Stimulated activated CD8-positive, alpha-beta memory T cell treated with anti-CD3 and anti-CD28 coated beads, Interleukin-7, amount 100 ng/mL, for 24 hours (primary cell): ENCODE measurements at regions not wholly inside any gene's neighbourhood (a gene's known extent, or its start where the extent isn't known, plus 50 kb on each side); places are given as distances from the start of the nearest gene placed in this dataset.
"Not testable (repeated sequence)": the region's sequence is repeated elsewhere in the genome, so short reads cannot be mapped to it uniquely, and the experiment has no call there.

Experiments used
- DNase-seq: peaks from one replicate; pipeline ENCODE4 v3.0.0-alpha.2; 2020; ENCODE audit warnings: low read depth

DNA sequence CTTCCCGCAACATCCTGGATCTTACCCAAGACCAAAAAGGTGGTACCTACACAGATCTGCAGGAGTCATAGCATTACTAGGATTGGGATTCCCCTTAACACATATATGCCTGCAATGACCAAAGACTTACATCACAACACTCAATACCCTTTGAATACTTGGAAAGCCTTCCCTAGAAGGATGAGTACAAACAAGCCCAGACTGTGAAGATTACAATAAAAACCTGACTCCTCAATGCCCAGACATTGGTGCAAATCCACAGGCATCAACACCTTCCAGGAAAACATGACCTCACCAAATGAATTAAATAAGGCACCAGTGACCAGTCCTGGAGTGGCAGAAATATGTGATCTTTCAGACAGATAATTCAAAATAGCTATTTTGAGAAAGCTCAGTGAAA is 326.8 kb downstream of the TBL1XR1 start:
- DNase-seq: no peak

GRCh38 chr3:176867681-176868663 is 329.3 kb downstream of the TBL1XR1 start:
- DNase-seq: no peak

GRCh38 chr3:176861137-176861536 is 336.1 kb downstream of the TBL1XR1 start:
- no peak for DNase-seq

DNA sequence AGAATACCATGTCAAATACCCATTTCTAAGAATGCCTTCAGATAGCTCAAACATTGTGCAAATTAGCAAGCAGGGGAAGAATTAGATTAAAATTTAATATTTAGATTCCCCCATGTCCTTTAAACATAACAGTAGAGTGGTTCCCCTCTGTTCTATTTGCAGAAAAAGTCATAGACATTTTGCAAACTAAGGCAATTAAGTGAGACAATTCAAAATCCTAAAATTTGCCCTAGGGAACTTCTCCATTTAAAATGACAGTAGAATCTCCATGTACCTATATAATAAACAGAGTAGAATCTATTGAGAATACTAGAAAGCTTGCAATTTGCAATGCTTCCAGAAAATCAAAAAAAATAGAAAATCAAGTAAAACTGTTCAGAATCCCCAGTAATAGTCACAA is 340.6 kb downstream of the TBL1XR1 start:
- DNase-seq: no peak

DNA sequence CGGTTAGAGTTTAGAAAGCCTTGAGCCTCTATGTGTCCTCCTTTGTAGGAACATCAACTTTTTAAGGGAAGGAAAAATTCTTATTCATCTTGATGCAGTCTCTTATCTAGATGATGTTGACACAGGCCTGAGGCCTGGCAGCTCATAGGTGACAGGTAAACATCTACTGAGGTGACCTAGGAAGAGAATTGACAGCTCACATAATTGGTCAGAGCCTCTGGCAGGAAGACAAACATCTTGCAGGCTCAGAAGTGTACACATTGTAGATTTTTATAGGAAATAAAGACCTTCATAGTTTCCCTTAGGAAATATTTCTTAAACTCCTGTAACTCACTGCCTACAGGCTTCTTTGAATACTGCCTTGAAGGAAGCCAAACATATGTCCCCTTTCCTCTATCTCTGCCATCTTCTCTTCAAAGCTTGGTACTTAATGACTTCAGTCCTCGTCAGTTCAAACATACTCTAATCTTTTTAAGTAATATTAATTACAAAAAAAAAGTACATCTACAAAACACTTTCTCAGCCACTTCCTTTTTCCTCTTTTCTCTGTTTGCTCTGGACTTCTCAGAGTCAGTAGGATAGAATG is 341.3 kb downstream of the TBL1XR1 start:
- DNase-seq: no peak

DNA sequence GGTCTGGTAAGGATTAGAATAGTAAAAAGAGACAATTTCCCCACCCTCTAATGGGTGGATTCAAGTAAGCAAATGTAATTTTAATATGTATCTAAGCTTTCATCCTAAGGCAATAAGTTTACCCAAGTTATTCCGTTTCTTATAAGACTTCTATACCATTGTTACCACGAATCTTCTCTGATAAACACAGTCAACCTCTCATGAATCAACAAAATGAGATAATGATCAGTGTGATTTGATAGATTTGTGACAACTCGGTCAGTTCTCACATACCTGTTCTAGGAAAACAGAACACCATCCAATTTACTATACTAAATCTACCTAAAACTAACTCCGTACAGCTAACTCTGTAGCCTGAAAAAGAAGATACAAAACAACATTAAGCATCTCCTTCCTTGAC is 342.1 kb downstream of the TBL1XR1 start:
- no peak for DNase-seq

- DNase-seq: no peak
Observed at GRCh38 chr3:176850498-176850897, 346.8 kb downstream of the TBL1XR1 start.

DNA sequence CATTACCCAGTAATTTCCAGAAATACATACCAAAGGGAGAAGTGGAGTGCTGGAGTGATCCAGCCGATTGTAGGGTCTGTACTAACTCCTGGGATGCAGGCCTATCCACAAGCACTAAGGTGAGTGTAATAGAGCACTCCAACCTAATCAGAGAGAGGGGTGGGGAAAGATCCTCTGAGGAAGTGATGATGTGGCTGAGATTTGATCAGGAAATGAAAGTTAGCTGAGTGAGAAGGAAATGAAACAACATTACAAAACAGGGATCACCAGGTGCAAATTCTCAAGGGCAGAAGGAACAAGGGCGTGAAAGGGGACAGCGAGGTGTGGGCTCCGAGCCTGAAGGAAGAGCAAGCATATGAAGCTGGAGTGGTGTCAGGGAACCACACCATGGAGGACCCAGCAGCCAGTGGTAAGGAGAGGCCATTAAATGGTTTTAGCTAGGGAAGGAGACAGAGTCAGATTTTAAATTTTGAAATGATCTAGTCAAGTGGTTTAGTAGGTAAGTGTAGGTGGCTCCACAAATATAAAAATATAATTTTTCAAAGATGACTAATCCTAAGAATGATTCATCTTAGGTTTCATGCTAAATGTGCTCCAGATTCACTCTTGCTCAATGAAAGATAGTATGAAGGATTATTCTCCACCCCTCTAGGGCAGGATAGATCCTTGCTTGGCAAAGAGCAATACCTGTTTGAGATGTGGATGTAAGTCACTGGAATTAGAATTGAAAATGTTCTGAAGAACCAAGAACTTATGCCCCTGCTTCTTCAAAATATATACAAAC is 348.7 kb downstream of the TBL1XR1 start:
- DNase-seq: no peak

GRCh38 chr3:176842914-176843313 is 354.4 kb downstream of the TBL1XR1 start:
- DNase-seq: no peak

- no peak for DNase-seq
Observed at GRCh38 chr3:176840641-176841286, 356.5 kb downstream of the TBL1XR1 start.

DNA sequence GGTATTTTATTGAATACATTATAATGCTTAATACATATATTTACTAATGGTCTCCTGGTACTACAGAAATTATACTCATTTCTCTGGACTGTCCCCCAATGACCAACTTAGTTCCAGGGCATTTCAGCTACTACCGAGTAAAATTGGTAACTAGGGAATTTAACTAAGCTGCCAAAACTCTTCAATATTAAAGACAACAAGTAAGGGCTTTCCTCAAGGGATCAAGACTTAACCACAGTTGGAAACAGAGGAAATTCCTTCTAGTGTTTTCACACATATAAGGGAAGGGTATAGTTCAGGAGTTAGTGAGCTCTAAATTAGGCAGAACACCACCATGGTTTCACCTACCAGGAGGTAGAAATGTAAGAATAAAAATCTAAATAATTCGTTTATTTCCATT is 357.4 kb downstream of the TBL1XR1 start:
- DNase-seq: no peak

DNA sequence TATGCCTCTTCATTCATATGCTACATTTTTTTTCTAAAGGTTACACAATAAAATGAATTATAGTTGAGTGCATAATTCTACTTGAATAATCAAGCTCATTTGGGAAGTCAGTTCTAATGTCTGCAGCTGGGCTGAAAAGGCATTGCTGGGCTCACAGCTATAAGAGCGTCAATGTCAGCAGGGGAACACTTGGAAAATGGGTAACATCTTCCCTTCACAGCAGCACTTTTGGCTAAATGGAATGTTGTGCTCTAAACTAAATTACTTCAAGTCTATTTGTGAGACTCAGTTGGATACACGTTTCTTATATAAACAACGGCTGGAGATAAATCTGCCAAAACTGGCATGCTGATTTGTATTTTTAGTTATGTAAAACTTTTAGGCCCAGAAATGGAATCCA is 357.8 kb downstream of the TBL1XR1 start:
- no peak for DNase-seq

DNA sequence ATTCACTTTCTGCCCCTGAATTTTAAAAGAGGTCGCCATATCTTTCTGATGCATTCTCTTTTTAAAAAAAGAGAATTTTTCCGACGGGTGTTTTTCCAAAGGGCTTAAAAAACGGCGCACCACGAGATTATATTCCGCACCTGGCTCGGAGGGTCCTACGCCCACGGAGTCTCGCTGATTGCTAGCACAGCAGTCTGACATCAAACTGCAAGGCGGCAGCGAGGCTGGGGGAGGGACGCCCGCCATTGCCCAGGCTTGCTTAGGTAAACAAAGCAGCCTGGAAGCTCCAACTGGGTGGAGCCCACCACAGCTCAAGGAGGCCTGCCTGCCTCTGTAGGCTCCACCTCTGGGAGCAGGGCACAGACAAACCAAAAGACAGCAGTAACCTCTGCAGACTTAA is 370.0 kb downstream of the TBL1XR1 start:
- DNase-seq: not testable (repeated sequence)

DNA sequence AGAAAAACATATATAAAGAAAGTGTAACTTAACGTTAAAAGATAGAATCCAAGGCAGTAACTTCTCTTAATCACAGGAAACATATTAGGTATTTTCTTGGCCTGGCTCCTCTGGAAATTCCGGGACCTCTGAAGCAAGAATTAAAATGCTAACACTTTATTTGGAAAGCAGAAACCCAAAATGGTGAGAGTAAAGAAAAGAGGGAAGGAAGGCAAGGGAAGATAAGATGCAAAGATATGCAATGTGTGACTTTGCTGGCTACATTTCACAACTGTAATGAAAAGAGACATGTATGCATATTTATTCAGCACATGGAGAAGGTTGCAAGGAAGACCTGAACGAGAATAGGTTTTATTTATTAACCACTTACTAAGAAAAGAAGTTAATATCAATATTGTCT is 372.5 kb downstream of the TBL1XR1 start:
- no peak for DNase-seq

DNA sequence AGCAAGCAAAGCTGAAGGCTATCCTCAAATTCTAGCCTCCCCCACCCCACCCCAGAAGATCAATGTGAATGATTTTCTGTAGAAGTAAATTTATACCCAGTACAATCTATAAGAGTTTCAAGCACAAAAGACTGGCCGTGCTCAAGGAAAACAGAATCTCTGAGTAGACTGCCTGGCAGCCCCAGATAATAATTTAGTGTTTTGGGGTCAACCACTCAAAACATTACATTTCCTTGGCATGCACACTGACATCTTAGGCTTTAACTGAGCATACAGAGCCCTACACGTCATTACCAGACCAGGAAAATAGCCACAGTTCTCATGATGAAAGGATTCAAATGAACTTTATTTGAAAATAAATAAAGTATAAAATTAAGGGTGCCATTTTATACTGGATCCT is 376.5 kb downstream of the TBL1XR1 start:
- no peak for DNase-seq

DNA sequence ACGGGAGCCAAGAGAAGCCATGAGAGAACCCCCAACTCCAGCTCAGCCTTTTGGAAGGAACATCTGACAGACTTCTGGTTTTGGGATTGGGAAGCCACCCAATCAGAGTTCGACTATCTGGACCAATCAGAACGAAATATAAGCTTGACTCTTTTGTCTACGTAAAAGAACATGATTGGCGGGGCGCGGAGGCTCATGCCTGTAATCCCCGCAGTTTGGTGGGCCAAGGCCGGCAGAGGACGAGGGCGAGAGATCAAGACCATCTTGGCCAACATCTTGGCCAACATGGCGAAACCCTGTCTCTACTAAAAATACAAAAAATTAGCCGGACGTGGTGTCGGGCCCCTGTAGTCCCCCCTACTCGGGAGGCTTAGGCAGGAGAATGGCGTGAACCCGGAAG is 380.3 kb downstream of the TBL1XR1 start:
- no peak for DNase-seq

- DNase-seq: no peak
Observed at GRCh38 chr3:176814285-176814684, 383.0 kb downstream of the TBL1XR1 start.

DNA sequence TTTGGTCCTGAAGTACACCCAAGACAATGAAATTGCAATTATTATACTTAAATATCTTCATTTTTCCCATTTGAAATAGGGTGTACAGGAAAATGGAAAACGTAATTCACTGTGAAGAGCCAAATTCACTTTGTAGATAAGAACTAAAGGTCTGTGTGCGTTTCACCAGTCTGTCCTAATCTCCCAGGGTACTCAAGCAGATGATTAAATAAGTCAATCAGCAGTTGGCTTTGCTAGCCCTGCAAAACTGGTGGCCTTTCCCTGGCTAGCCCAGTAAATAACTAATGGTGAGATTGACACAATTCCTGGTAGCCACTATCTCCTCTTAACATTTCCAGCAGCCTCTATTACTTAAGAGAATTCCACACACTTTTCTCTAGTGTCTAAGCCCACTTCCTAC is 389.3 kb downstream of the TBL1XR1 start:
- DNase-seq: no peak

- no peak for DNase-seq
Observed at GRCh38 chr3:176799675-176800074, 397.6 kb downstream of the TBL1XR1 start.

DNA sequence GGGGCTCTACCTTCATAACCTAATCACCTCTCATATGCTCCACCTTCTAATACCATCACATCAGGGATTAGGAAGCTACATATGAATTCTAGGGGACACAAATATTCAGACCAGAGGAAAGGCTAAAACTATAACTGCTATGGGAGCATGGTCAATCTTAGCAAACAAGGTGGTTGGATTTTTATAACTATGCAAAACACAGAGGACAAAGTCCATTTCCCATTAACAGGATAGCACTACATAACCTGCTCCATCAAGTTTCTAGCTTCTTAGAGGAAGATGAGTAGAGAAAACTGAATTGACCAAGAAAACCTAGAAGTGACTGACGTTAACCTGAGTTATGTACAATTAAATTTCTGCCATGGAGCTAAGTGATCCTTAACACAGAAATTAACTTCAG is 398.6 kb downstream of the TBL1XR1 start:
- no peak for DNase-seq

GRCh38 chr3:176796371-176796770 is 400.9 kb downstream of the TBL1XR1 start:
- DNase-seq: no peak

DNA sequence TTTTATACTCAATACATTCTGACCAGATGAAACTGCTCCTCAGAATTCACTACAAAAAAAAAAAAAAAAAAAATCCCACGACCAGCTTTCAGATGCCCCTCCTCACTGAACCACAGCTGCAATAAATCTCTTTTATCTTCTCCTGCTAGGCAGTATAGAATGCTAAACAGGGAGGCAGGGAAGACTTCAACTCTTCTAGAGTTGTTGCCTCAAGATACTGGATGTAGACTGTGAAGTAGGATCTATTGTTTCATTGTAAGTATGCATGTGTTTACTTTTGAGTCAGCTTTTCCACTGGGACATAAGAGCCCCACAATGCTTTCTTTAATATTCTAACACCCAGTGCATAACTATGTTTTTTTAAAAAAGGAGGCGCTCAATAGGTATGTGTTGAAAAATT is 401.4 kb downstream of the TBL1XR1 start:
- no peak for DNase-seq
